HCT116 (cell line): ENCODE measurements at regions not wholly inside any gene's neighbourhood (a gene's known extent, or its start where the extent isn't known, plus 50 kb on each side); places are given as distances from the start of the nearest gene placed in this dataset.

Experiments used
- ATAC-seq: fragments of 200-7000 bp; cut with Tn5 transposase; 2 replicates; pipeline ENCODE4 v1.9.1; 2020; ENCODE audit warnings: mild to moderate bottlenecking, moderate library complexity
- BruUV-seq: library from RNA; stranded (reverse); fragments of 400-500 nt; replicated peaks from 2 replicates; lab custom pipeline; 2021; lab: Mats Ljungman, UMichigan
- CTCF ChIA-PET: fragments of 300-600 bp; sonication (Branson Sonifier 250); formaldehyde crosslinking; loops from one replicate; lab custom pipeline; 2021; ENCODE audit warnings: antibody characterized with exemption; lab: Charles Lee
- POLR2A ChIA-PET: fragments of 300-600, 350-600 bp; sonication (Branson Sonifier 250); formaldehyde crosslinking; loops from one replicate; lab custom pipeline; 2021; ENCODE audit warnings: antibody characterized with exemption; lab: Charles Lee
- RAD21 ChIA-PET, 2 experiments: fragments of 300-600 bp; sonication (Branson Sonifier 250); formaldehyde crosslinking; loops; one replicate each; lab custom pipeline; 2023; ENCODE audit warnings: low total read pairs in 2 of 2; ENCODE audit not compliant: uncharacterized antibody in 2 of 2, unreplicated experiment in 2 of 2, low non-redundant PET in 1 of 2; lab: Charles Lee
- DNase-seq: peaks from one replicate; pipeline ENCODE4 v3.0.0-alpha.2; 2010; ENCODE audit warnings: low read depth, low spot score
- H2AFZ ChIP-seq: fragments of 200-600 bp; shearing (Covaris generic), sonication (generic); 2 replicates; pipeline ENCODE4 v1.6.1; 2017; ENCODE audit warnings: low read depth, mixed run types, mixed read lengths, antibody characterized with exemption, low read length; ENCODE audit not compliant: poor library complexity, severe bottlenecking
- H3K27ac ChIP-seq: 2 replicates; pipeline ENCODE4 v1.5.1; 2012; ENCODE audit warnings: low read depth, low read length
- H3K27me3 ChIP-seq: fragments of 200-600 bp; sonication (generic); 2 replicates; pipeline ENCODE4 v1.6.1; 2016; ENCODE audit warnings: mixed run types, low read length, mixed read lengths; ENCODE audit not compliant: insufficient read depth
- H3K36me3 ChIP-seq, 2 experiments: fragments of 200-500 bp in 1 of 2; fragments of 200-600 bp in 1 of 2; sonication (Bioruptor generic) in 1 of 2; sonication (generic) in 1 of 2; 2 replicates each; pipeline versions ENCODE4 v1.5.1 to v1.6.1; 2014 to 2016; ENCODE audit warnings: low read length in 2 of 2, inconsistent platforms in 1 of 2, mixed read lengths in 1 of 2, mixed run types in 1 of 2; ENCODE audit not compliant: insufficient read depth in 2 of 2, control insufficient read depth in 1 of 2
- H3K4me1 ChIP-seq, 2 experiments: fragments of 200-600 bp in 1 of 2; sonication (generic) in 1 of 2; 2 replicates each; pipeline versions ENCODE4 v1.5.1 to v1.6.1; 2012 to 2017; ENCODE audit warnings: low read length in 2 of 2, inconsistent platforms in 1 of 2, mild to moderate bottlenecking in 1 of 2, mixed read lengths in 1 of 2, mixed run types in 1 of 2, moderate library complexity in 1 of 2; ENCODE audit not compliant: insufficient read depth in 2 of 2, control insufficient read depth in 1 of 2
- H3K4me2 ChIP-seq: fragments of 200-600 bp; sonication (generic); 2 replicates; pipeline ENCODE4 v1.6.1; 2017; ENCODE audit warnings: mixed run types, low read length, mixed read lengths
- H3K4me3 ChIP-seq, 2 experiments: fragments of 200-600 bp in 1 of 2; sonication (generic) in 1 of 2; replicated peaks in 1 of 2; 2 replicates each; pipeline ENCODE4 v1.5.1; 2011 to 2016; ENCODE audit warnings: low read length in 2 of 2, control low read depth in 1 of 2, low read depth in 1 of 2, mild to moderate bottlenecking in 1 of 2, mixed read lengths in 1 of 2, mixed run types in 1 of 2
- H3K79me2 ChIP-seq: fragments of 200-600 bp; sonication (generic); 2 replicates; pipeline ENCODE4 v1.6.1; 2017; ENCODE audit warnings: mild to moderate bottlenecking, mixed run types, low read length, moderate library complexity, mixed read lengths; ENCODE audit not compliant: insufficient read depth
- H3K9ac ChIP-seq: fragments of 200-600 bp; sonication (generic); 2 replicates; pipeline ENCODE4 v1.6.1; 2016; ENCODE audit warnings: low read length, mixed read lengths
- H3K9me2 ChIP-seq: fragments of 200-600 bp; sonication (generic), shearing (Covaris generic); 2 replicates; pipeline ENCODE4 v1.6.1; 2017; ENCODE audit warnings: mixed run types, mild to moderate bottlenecking, moderate library complexity; ENCODE audit not compliant: insufficient read depth
- H3K9me3 ChIP-seq, 2 experiments: fragments of 200-500 bp in 1 of 2; fragments of 200-600 bp in 1 of 2; sonication (Bioruptor generic) in 1 of 2; sonication (generic) in 1 of 2; 2 replicates each; pipeline ENCODE4 v1.6.1; 2014 to 2017; ENCODE audit warnings: low read length in 2 of 2, mixed read lengths in 2 of 2, inconsistent platforms in 1 of 2, low read depth in 1 of 2, mild to moderate bottlenecking in 1 of 2, mixed run types in 1 of 2, moderate library complexity in 1 of 2; ENCODE audit not compliant: control insufficient read depth in 1 of 2, insufficient read depth in 1 of 2
- H4K20me1 ChIP-seq: fragments of 200-600 bp; sonication (generic), shearing (Covaris generic); 2 replicates; pipeline ENCODE4 v1.6.1; 2017; ENCODE audit warnings: mixed run types, mild to moderate bottlenecking, moderate library complexity; ENCODE audit not compliant: insufficient read depth
- EGR1 ChIP-seq: IDR thresholded peaks from 2 replicates; pipeline ENCODE4 v1.6.1; 2012; ENCODE audit warnings: low read depth
- ELF1 ChIP-seq: IDR thresholded peaks from 2 replicates; pipeline ENCODE4 v1.6.1; 2012; ENCODE audit warnings: low read depth, borderline replicate concordance
- EZH2 ChIP-seq: fragments of 200-600 bp; sonication (generic); IDR thresholded peaks from 2 replicates; pipeline ENCODE4 v1.6.1; 2017; ENCODE audit warnings: antibody characterized with exemption, mixed run types
- EZH2phosphoT487 ChIP-seq: fragments of 200-600 bp; IDR thresholded peaks from 2 replicates; pipeline ENCODE4 v1.6.1; 2018; ENCODE audit warnings: antibody characterized with exemption, borderline replicate concordance
- FOSL1 ChIP-seq: IDR thresholded peaks from 2 replicates; pipeline ENCODE4 v1.6.1; 2012; ENCODE audit warnings: low read depth
- JUND ChIP-seq: IDR thresholded peaks from 2 replicates; pipeline ENCODE4 v1.6.1; 2012
- POLR2A ChIP-seq: IDR thresholded peaks from 2 replicates; pipeline ENCODE4 v1.7.0; 2011; ENCODE audit warnings: borderline replicate concordance; ENCODE audit not compliant: insufficient read depth, insufficient read length; ENCODE audit errors: extremely low read depth
- POLR2AphosphoS5 ChIP-seq: IDR thresholded peaks from 2 replicates; pipeline ENCODE4 v1.6.1; 2011; ENCODE audit warnings: mild to moderate bottlenecking, low read depth, low read length, moderate library complexity
- SIN3A ChIP-seq: IDR thresholded peaks from 2 replicates; pipeline ENCODE4 v1.6.1; 2012; ENCODE audit warnings: low read depth
- SRF ChIP-seq: IDR thresholded peaks from 2 replicates; pipeline ENCODE4 v1.6.1; 2012; ENCODE audit warnings: low read depth
- TCF7L2 ChIP-seq: IDR thresholded peaks from 2 replicates; pipeline ENCODE4 v1.7.0; 2011; ENCODE audit warnings: borderline replicate concordance, inconsistent platforms; ENCODE audit not compliant: insufficient read depth, insufficient read length; ENCODE audit errors: extremely low read depth
- YY1 ChIP-seq: IDR thresholded peaks from 2 replicates; pipeline ENCODE4 v1.6.1; 2011; ENCODE audit warnings: low read length, low read depth, moderate library complexity, mild to moderate bottlenecking; ENCODE audit not compliant: insufficient replicate concordance; ENCODE audit errors: extremely low read depth
- ZFX ChIP-seq: fragments of 450-650 bp; IDR thresholded peaks from 2 replicates; pipeline ENCODE4 v1.6.1; 2017
- ZNF274 ChIP-seq: fragments of 200-500 bp; sonication (Bioruptor generic); IDR thresholded peaks from 2 replicates; pipeline ENCODE4 v1.6.1; 2014; ENCODE audit warnings: mild to moderate bottlenecking, low read depth, low read length, inconsistent platforms
- intact Hi-C: fragments of 100-400 bp; cut with micrococcal nuclease; formaldehyde crosslinking; loops from 2 replicates; pipeline ENCODE4 v1.10.0; 2022
- TF ChIP-seq, protein P1 (sequence below): IDR thresholded peaks from 2 replicates; pipeline ENCODE4 v1.6.1; 2012
- TF ChIP-seq, protein P2 (sequence below): IDR thresholded peaks from 2 replicates; pipeline ENCODE4 v1.6.1; 2012; ENCODE audit warnings: low read depth
- TF ChIP-seq, protein P3 (sequence below), 3 experiments: fragments of 200-600 bp in 1 of 3; sonication (generic) in 1 of 3; IDR thresholded peaks in 2 of 3; conservative IDR thresholded peaks in 1 of 3; 2 replicates each; pipeline ENCODE4 v1.5.1; 2012 to 2017; ENCODE audit warnings: low read depth in 2 of 3, low read length in 2 of 3, antibody characterized with exemption in 1 of 3, borderline replicate concordance in 1 of 3, control low read depth in 1 of 3, mild to moderate bottlenecking in 1 of 3, mixed read lengths in 1 of 3, mixed run types in 1 of 3, moderate library complexity in 1 of 3; ENCODE audit not compliant: insufficient read depth in 1 of 3

DNA sequence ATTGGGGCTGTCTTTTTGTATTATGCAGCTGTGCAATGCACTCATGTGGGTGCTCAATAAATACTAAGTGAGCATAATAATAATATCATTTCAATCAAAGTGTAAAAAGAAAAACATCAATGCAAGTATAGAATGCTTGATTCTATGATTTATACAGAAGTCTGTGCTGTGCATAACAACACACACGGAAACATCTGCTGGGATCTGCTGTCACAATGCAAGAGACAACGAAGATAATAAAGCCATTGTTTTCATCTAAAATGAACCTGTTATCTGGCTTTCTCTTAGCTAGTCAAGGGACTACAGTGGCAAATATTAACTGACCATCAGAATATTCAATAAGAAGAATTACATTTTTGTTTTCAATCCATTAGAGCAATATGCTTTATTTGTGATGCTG, 1156.9 kb upstream of the MAP3K7 start:
- ChIA-PET RAD21 (no interaction called here), CTCF (no interaction called here), POLR2A (no interaction called here)
- Histone ChIP-seq H3K9me3 (peaks cover 0 to 24% of the 10 kb centered on the region in 2 experiments; a peak in 2 of 4 replicates), H3K4me1 (no peaks in the 10 kb centered on the region), H3K27me3 (no peaks in the 10 kb centered on the region), H3K27ac (no peak overlapping the region), H4K20me1 (no peaks in the 10 kb centered on the region), H3K79me2 (no peaks in the 10 kb centered on the region), H3K4me2 (no peak overlapping the region), H2AFZ (no peak overlapping the region), H3K36me3 (no peaks in the 10 kb centered on the region), H3K9ac (no peak overlapping the region), H3K9me2 (no peaks in the 10 kb centered on the region), H3K4me3 (no peak overlapping the region)
- intact Hi-C loops: no loop called here
- ATAC-seq (no peak), DNase-seq (no peak)
- no peak for TF ChIP-seq EZH2phosphoT487
- no peak for TF ChIP-seq ELF1
- TF ChIP-seq JUND: no peak
- BruUV-seq: no TSS peak

DNA sequence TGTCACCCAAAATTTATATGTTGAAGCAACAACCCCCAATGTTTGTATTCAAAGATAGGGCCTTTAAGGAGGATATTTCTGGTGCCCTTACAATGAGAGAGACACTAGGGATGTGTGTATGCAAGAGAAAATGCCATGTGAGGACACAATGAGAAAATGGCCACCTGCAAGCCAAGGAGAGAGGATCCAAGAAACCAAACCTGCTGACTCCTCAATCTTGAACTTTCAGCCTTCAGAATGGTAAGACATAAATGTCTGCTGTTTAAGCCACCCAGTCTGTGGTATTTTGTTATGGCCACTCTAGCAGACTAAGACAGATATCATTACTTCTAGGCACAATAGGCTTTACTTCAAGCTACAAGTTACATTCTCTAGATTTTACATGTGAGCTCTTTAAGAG, 1145.1 kb upstream of the MAP3K7 start:
- CTCF ChIA-PET: no interaction called here
- no peaks in the 10 kb centered on the region for H4K20me1 ChIP-seq
- ATAC-seq (no peak), DNase-seq (no peak)
- H3K27me3 ChIP-seq: no peaks in the 10 kb centered on the region
- no peaks in the 10 kb centered on the region for H3K4me1 ChIP-seq
- POLR2A ChIA-PET: no interaction called here
- H3K27ac ChIP-seq: no peak overlapping the region
- intact Hi-C loops: no loop called here
- no peak overlapping the region for H3K4me2 ChIP-seq
- H3K4me3 ChIP-seq: no peak overlapping the region
- BruUV-seq: no TSS peak
- H3K36me3 ChIP-seq: no peaks in the 10 kb centered on the region
- peaks cover 8 to 18% of the 10 kb centered on the region in 2 experiments; a peak in 2 of 4 replicates for H3K9me3 ChIP-seq
- no peaks in the 10 kb centered on the region for H3K79me2 ChIP-seq
- RAD21 ChIA-PET: no interaction called here
- no peak overlapping the region for H2AFZ ChIP-seq
- H3K9me2 ChIP-seq: no peaks in the 10 kb centered on the region
- H3K9ac ChIP-seq: no peak overlapping the region
- TF ChIP-seq JUND: no peak
- no peak for TF ChIP-seq TCF7L2
- no peak for TF ChIP-seq EZH2phosphoT487
- TF ChIP-seq, protein P1, sequence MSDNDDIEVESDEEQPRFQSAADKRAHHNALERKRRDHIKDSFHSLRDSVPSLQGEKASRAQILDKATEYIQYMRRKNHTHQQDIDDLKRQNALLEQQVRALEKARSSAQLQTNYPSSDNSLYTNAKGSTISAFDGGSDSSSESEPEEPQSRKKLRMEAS: no peak
- TF ChIP-seq POLR2A: no peak
- no peak for TF ChIP-seq ZFX
- TF ChIP-seq, protein P2, sequence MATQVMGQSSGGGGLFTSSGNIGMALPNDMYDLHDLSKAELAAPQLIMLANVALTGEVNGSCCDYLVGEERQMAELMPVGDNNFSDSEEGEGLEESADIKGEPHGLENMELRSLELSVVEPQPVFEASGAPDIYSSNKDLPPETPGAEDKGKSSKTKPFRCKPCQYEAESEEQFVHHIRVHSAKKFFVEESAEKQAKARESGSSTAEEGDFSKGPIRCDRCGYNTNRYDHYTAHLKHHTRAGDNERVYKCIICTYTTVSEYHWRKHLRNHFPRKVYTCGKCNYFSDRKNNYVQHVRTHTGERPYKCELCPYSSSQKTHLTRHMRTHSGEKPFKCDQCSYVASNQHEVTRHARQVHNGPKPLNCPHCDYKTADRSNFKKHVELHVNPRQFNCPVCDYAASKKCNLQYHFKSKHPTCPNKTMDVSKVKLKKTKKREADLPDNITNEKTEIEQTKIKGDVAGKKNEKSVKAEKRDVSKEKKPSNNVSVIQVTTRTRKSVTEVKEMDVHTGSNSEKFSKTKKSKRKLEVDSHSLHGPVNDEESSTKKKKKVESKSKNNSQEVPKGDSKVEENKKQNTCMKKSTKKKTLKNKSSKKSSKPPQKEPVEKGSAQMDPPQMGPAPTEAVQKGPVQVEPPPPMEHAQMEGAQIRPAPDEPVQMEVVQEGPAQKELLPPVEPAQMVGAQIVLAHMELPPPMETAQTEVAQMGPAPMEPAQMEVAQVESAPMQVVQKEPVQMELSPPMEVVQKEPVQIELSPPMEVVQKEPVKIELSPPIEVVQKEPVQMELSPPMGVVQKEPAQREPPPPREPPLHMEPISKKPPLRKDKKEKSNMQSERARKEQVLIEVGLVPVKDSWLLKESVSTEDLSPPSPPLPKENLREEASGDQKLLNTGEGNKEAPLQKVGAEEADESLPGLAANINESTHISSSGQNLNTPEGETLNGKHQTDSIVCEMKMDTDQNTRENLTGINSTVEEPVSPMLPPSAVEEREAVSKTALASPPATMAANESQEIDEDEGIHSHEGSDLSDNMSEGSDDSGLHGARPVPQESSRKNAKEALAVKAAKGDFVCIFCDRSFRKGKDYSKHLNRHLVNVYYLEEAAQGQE: no peak
- TF ChIP-seq SIN3A: no peak
- TF ChIP-seq YY1: no peak
- TF ChIP-seq EZH2: no peak
- TF ChIP-seq, protein P3, sequence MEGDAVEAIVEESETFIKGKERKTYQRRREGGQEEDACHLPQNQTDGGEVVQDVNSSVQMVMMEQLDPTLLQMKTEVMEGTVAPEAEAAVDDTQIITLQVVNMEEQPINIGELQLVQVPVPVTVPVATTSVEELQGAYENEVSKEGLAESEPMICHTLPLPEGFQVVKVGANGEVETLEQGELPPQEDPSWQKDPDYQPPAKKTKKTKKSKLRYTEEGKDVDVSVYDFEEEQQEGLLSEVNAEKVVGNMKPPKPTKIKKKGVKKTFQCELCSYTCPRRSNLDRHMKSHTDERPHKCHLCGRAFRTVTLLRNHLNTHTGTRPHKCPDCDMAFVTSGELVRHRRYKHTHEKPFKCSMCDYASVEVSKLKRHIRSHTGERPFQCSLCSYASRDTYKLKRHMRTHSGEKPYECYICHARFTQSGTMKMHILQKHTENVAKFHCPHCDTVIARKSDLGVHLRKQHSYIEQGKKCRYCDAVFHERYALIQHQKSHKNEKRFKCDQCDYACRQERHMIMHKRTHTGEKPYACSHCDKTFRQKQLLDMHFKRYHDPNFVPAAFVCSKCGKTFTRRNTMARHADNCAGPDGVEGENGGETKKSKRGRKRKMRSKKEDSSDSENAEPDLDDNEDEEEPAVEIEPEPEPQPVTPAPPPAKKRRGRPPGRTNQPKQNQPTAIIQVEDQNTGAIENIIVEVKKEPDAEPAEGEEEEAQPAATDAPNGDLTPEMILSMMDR (IDR thresholded peaks at IDR 0.05 in 2 of 3, conservative IDR thresholded peaks at IDR 0.05 in 1 of 3; ENCODE audit: borderline replicate concordance in 1 of 3, insufficient read depth in 1 of 3, low read depth in 2 of 3, low read length in 2 of 3): no peak
- no peak for TF ChIP-seq ZNF274
- no peak for TF ChIP-seq SRF
- TF ChIP-seq POLR2AphosphoS5: no peak
- no peak for TF ChIP-seq ELF1
- no peak for TF ChIP-seq EGR1
- TF ChIP-seq FOSL1: no peak
